ENCODE measurements at regions not wholly inside any gene's neighbourhood (a gene's known extent, or its start where the extent isn't known, plus 50 kb on each side); places are given as distances from the start of the nearest gene placed in this dataset.

- no peak for TF ChIP-seq EZH2phosphoT487 (IDR thresholded peaks at IDR 0.05; ENCODE audit: borderline replicate concordance, low read depth, low read length)
- TF ChIP-seq, protein P1, sequence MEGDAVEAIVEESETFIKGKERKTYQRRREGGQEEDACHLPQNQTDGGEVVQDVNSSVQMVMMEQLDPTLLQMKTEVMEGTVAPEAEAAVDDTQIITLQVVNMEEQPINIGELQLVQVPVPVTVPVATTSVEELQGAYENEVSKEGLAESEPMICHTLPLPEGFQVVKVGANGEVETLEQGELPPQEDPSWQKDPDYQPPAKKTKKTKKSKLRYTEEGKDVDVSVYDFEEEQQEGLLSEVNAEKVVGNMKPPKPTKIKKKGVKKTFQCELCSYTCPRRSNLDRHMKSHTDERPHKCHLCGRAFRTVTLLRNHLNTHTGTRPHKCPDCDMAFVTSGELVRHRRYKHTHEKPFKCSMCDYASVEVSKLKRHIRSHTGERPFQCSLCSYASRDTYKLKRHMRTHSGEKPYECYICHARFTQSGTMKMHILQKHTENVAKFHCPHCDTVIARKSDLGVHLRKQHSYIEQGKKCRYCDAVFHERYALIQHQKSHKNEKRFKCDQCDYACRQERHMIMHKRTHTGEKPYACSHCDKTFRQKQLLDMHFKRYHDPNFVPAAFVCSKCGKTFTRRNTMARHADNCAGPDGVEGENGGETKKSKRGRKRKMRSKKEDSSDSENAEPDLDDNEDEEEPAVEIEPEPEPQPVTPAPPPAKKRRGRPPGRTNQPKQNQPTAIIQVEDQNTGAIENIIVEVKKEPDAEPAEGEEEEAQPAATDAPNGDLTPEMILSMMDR (conservative IDR thresholded peaks at IDR 0.05; ENCODE audit: low read length): no peak
- H3K4me3 ChIP-seq (ENCODE audit: low read depth, low read length, poor library complexity, severe bottlenecking): no peak overlapping the region
- no TSS peak for BruUV-seq (replicated peaks)
- no peaks in the 10 kb centered on the region; the same call in 1 of the 2 replicates for H3K36me3 ChIP-seq (ENCODE audit: insufficient read depth, low read length)
- DNase-seq (ENCODE audit: low spot score): no peak
- no peak overlapping the region for H2AFZ ChIP-seq (ENCODE audit: low read length)
- ChIA-PET POLR2A (interaction anchor here (1.6 kb wide), 1 partner anchor 10 kb away, joined by 6 read pairs; no protein-coding TSS in a partner anchor), CTCF (ENCODE audit: unreplicated experiment) (no interaction called here)
- no peaks in the 10 kb centered on the region for H4K20me1 ChIP-seq (ENCODE audit: insufficient read depth, low read length)
- H3K4me1 ChIP-seq (ENCODE audit: insufficient read depth, low read length, poor library complexity, severe bottlenecking): peaks cover 15% of the 10 kb centered on the region
- H3K4me2 ChIP-seq (ENCODE audit: low read length): no peak overlapping the region
- H3K79me2 ChIP-seq (ENCODE audit: insufficient read depth, low read depth, low read length): no peaks in the 10 kb centered on the region
- H3K9me3 ChIP-seq (ENCODE audit: low read length): peaks cover 7% of the 10 kb centered on the region; the same call in 1 of the 2 replicates
- intact Hi-C loops (cut with micrococcal nuclease; ENCODE audit: unreplicated experiment): no loop called here
- no peak overlapping the region for H3K27ac ChIP-seq (ENCODE audit: low read depth, low read length, poor library complexity, severe bottlenecking)
- H3K9me2 ChIP-seq (ENCODE audit: insufficient read depth, low read length): no peaks in the 10 kb centered on the region
Observed at GRCh38 chr15:69887553-69887952, 210.2 kb downstream of the TLE3 start.

DNA sequence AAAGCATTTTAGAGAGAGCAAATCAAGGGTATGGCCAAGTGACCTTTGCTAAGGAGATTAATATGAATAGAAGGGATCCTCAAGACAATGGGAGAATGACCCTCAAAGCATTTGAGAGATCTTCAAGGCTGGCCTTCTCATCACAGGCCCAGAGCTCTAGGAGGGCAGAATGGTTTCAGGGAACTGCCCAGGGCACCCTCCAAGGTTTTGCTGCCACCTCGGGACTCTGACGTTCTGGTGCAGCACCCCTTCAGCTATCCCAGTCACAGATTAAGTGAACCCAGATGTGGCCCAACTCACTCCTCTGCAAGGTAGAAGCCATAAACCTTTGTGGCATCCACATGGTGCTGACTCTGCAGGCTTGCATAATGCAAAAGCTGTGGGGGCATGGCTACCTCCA, 209.3 kb downstream of the TLE3 start:
- Histone ChIP-seq H3K4me3 (ENCODE audit: low read depth, low read length, poor library complexity, severe bottlenecking) (no peak overlapping the region), H3K79me2 (ENCODE audit: insufficient read depth, low read depth, low read length) (no peaks in the 10 kb centered on the region), H2AFZ (ENCODE audit: low read length) (no peak overlapping the region), H3K4me1 (ENCODE audit: insufficient read depth, low read length, poor library complexity, severe bottlenecking) (peaks cover 7% of the 10 kb centered on the region), H4K20me1 (ENCODE audit: insufficient read depth, low read length) (no peaks in the 10 kb centered on the region), H3K9me3 (ENCODE audit: low read length) (peaks cover 7% of the 10 kb centered on the region; the same call in 1 of the 2 replicates), H3K27ac (ENCODE audit: low read depth, low read length, poor library complexity, severe bottlenecking) (no peak overlapping the region), H3K9me2 (ENCODE audit: insufficient read depth, low read length) (no peaks in the 10 kb centered on the region), H3K36me3 (ENCODE audit: insufficient read depth, low read length) (no peaks in the 10 kb centered on the region; the same call in 1 of the 2 replicates), H3K4me2 (ENCODE audit: low read length) (no peak overlapping the region)
- BruUV-seq (replicated peaks): no TSS peak
- intact Hi-C loops (cut with micrococcal nuclease; ENCODE audit: unreplicated experiment): no loop called here
- CTCF ChIA-PET (ENCODE audit: unreplicated experiment): no interaction called here
- TF ChIP-seq, protein P1 (conservative IDR thresholded peaks at IDR 0.05; ENCODE audit: low read length): no peak
- no peak for TF ChIP-seq EZH2phosphoT487 (IDR thresholded peaks at IDR 0.05; ENCODE audit: borderline replicate concordance, low read depth, low read length)
- POLR2A ChIA-PET: interaction anchor here (1.6 kb wide), 1 partner anchor 9 kb away, joined by 6 read pairs; no protein-coding TSS in a partner anchor
- DNase-seq (ENCODE audit: low spot score): no peak

GRCh38 chr15:69891070-69891536, 206.6 kb downstream of the TLE3 start:
- intact Hi-C loops (cut with micrococcal nuclease; ENCODE audit: unreplicated experiment): no loop called here
- no TSS peak for BruUV-seq (replicated peaks)
- no peak overlapping the region for H3K4me2 ChIP-seq (ENCODE audit: low read length)
- H4K20me1 ChIP-seq (ENCODE audit: insufficient read depth, low read length): no peaks in the 10 kb centered on the region
- H3K4me3 ChIP-seq (ENCODE audit: low read depth, low read length, poor library complexity, severe bottlenecking): no peak overlapping the region
- peaks cover 10% of the 10 kb centered on the region for H3K4me1 ChIP-seq (ENCODE audit: insufficient read depth, low read length, poor library complexity, severe bottlenecking)
- POLR2A ChIA-PET: no interaction called here
- no peak overlapping the region for H2AFZ ChIP-seq (ENCODE audit: low read length)
- H3K36me3 ChIP-seq (ENCODE audit: insufficient read depth, low read length): no peaks in the 10 kb centered on the region; the same call in 1 of the 2 replicates
- H3K27ac ChIP-seq (ENCODE audit: low read depth, low read length, poor library complexity, severe bottlenecking): no peak overlapping the region
- no peak for TF ChIP-seq EZH2phosphoT487 (IDR thresholded peaks at IDR 0.05; ENCODE audit: borderline replicate concordance, low read depth, low read length)
- TF ChIP-seq, protein P1 (conservative IDR thresholded peaks at IDR 0.05; ENCODE audit: low read length): no peak
- H3K79me2 ChIP-seq (ENCODE audit: insufficient read depth, low read depth, low read length): no peaks in the 10 kb centered on the region
- H3K9me2 ChIP-seq (ENCODE audit: insufficient read depth, low read length): no peaks in the 10 kb centered on the region
- CTCF ChIA-PET (ENCODE audit: unreplicated experiment): no interaction called here
- DNase-seq (ENCODE audit: low spot score): no peak
- H3K9me3 ChIP-seq (ENCODE audit: low read length): peaks cover 7% of the 10 kb centered on the region; the same call in 1 of the 2 replicates
